ENCODE measurements at regions not wholly inside any gene's neighbourhood (a gene's known extent, or its start where the extent isn't known, plus 50 kb on each side); places are given as distances from the start of the nearest gene placed in this dataset.

DNA sequence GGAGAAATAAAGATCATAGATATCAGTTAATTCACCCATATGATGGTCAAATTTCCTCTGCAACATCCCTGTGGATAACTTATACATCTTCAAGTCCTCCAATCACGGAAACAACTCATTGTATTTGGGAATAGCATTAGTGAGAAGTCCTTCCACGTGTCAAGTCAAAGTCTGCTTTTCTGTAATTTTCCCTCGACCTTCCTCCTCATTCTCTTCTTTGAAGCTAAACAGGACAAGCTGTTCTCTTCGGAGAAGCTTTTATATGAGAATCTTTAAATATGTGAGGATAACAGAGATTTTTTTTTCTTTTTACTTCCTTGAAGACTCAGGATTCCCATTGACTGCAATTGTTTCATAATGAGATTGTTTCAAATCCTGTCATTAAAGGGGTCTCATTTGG is 230.4 kb downstream of the ZPLD1 start:
- TF ChIP-seq POLR2A (IDR thresholded peaks at IDR 0.05; ENCODE audit: low read depth): no peak
- TF ChIP-seq, protein P1, sequence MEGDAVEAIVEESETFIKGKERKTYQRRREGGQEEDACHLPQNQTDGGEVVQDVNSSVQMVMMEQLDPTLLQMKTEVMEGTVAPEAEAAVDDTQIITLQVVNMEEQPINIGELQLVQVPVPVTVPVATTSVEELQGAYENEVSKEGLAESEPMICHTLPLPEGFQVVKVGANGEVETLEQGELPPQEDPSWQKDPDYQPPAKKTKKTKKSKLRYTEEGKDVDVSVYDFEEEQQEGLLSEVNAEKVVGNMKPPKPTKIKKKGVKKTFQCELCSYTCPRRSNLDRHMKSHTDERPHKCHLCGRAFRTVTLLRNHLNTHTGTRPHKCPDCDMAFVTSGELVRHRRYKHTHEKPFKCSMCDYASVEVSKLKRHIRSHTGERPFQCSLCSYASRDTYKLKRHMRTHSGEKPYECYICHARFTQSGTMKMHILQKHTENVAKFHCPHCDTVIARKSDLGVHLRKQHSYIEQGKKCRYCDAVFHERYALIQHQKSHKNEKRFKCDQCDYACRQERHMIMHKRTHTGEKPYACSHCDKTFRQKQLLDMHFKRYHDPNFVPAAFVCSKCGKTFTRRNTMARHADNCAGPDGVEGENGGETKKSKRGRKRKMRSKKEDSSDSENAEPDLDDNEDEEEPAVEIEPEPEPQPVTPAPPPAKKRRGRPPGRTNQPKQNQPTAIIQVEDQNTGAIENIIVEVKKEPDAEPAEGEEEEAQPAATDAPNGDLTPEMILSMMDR (IDR thresholded peaks at IDR 0.05): no peak
- TF ChIP-seq POLR2AphosphoS5 (IDR thresholded peaks at IDR 0.05): no peak
- TF ChIP-seq EP300 (IDR thresholded peaks at IDR 0.05): no peak
